ENCODE measurements at regions not wholly inside any gene's neighbourhood (a gene's known extent, or its start where the extent isn't known, plus 50 kb on each side); places are given as distances from the start of the nearest gene placed in this dataset.
"Not testable (repeated sequence)": the region's sequence is repeated elsewhere in the genome, so short reads cannot be mapped to it uniquely, and the experiment has no call there.

- H3K27me3 Mint-ChIP-seq = no peaks in the 10 kb centered on the region
- no peaks in the 10 kb centered on the region for H3K36me3 Mint-ChIP-seq
- H3K4me1 Mint-ChIP-seq = no peaks in the 10 kb centered on the region
- DNase-seq = no peak
- no peak overlapping the region for H3K27ac Mint-ChIP-seq
- no peak for ATAC-seq
- POLR2A ChIA-PET = no interaction called here
- no peak overlapping the region for H3K4me3 Mint-ChIP-seq
- peaks cover 10 to 46% (median 13%) of the 10 kb centered on the region in 9 donors for H3K9me3 Mint-ChIP-seq
Measured at GRCh38 chr11:121863126-121863525, 252.9 kb downstream of the BLID start.

DNA sequence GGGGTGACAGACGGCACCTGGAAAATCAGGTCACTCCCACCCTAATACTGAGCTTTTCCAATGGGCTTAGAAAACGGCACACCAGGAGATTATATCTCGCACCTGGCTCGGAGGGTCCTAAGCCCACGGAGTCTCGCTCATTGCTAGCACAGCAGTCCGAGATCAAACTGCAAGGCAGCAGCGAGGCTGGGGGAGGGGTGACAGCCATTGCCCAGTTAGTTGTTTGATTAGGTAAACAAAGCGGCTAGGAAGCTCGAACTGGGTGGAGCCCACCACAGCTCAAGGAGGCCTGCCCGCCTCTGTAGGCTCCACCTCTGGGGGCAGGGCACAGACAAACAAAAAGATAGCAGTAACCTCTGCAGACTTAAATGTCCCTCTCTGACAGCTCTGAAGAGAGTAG lies 260.9 kb downstream of the BLID start:
- H3K4me3 Mint-ChIP-seq, ATAC-seq, DNase-seq, H3K4me1 Mint-ChIP-seq, POLR2A ChIA-PET, H3K27me3 Mint-ChIP-seq, H3K27ac Mint-ChIP-seq: not testable (repeated sequence)
- peaks cover 0 to 12% (median 0%) of the 10 kb centered on the region in 3 donors for H3K36me3 Mint-ChIP-seq
- peaks cover 5 to 58% (median 20%) of the 10 kb centered on the region in 9 donors for H3K9me3 Mint-ChIP-seq

GRCh38 chr11:121844016-121844415 lies 272.0 kb downstream of the BLID start:
- ATAC-seq = no peak
- H3K9me3 Mint-ChIP-seq = peaks cover 4 to 41% (median 10%) of the 10 kb centered on the region in 9 donors

GRCh38 chr11:121842192-121842585 lies 273.8 kb downstream of the BLID start:
- Mint-ChIP-seq H3K4me3 (no peak overlapping the region), H3K4me1 (peaks cover 0 to 2% (median 0%) of the 10 kb centered on the region in 4 donors), H3K27ac (no peak overlapping the region), H3K27me3 (peaks cover 0 to 6% (median 0%) of the 10 kb centered on the region in 5 donors), H3K36me3 (peaks cover 0 to 14% (median 0%) of the 10 kb centered on the region in 3 donors), H3K9me3 (peaks cover 4 to 53% (median 13%) of the 10 kb centered on the region in 9 donors)
- DNase-seq (no peak), ATAC-seq (no peak)
- POLR2A ChIA-PET = no interaction called here

More at GRCh38 chr11:121844016-121844415, 272.0 kb downstream of the BLID start:
- Mint-ChIP-seq H3K4me3 (no peak overlapping the region), H3K27me3 (peaks cover 0 to 6% (median 0%) of the 10 kb centered on the region in 5 donors), H3K4me1 (peaks cover 0 to 2% (median 0%) of the 10 kb centered on the region in 4 donors), H3K27ac (no peak overlapping the region), H3K36me3 (peaks cover 0 to 9% (median 0%) of the 10 kb centered on the region in 3 donors)
- DNase-seq = no peak
- POLR2A ChIA-PET = no interaction called here

- POLR2A ChIA-PET = no interaction called here
- Mint-ChIP-seq H3K36me3 (peaks cover 0 to 14% (median 0%) of the 10 kb centered on the region in 3 donors), H3K4me1 (peaks cover 0 to 2% (median 0%) of the 10 kb centered on the region in 4 donors), H3K4me3 (no peak overlapping the region), H3K9me3 (peaks cover 4 to 58% (median 14%) of the 10 kb centered on the region in 9 donors), H3K27ac (no peak overlapping the region), H3K27me3 (peaks cover 0 to 6% (median 0%) of the 10 kb centered on the region in 5 donors)
- ATAC-seq (no peak), DNase-seq (no peak)
Measured at GRCh38 chr11:121841487-121842191, 274.4 kb downstream of the BLID start.

DNA sequence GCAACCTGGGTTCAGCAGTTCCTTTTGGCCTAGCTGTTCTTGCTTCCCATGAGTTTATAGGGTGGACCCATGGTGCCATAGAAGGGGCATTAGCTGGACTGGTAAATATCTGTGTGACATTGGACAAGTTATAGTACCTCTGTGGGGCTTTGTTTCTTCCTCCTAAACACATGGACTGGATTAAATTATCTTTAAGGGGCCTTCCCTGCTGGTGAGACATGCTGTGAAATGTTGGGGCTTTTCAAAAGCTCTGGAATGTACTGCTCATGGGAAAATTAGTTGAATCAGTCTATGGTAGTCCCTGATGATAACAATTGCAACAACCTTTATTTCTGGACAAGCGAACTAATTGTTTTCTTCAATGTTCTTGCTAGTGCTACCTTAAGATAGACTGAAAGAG lies 276.2 kb downstream of the BLID start:
- H3K27me3 Mint-ChIP-seq = no peaks in the 10 kb centered on the region
- POLR2A ChIA-PET = no interaction called here
- ATAC-seq = no peak
- no peaks in the 10 kb centered on the region for H3K4me1 Mint-ChIP-seq
- H3K4me3 Mint-ChIP-seq = no peak overlapping the region
- H3K9me3 Mint-ChIP-seq = peaks cover 3 to 66% (median 19%) of the 10 kb centered on the region in 9 donors
- H3K36me3 Mint-ChIP-seq = peaks cover 0 to 14% (median 0%) of the 10 kb centered on the region in 3 donors
- DNase-seq = no peak
- H3K27ac Mint-ChIP-seq = no peak overlapping the region

DNA sequence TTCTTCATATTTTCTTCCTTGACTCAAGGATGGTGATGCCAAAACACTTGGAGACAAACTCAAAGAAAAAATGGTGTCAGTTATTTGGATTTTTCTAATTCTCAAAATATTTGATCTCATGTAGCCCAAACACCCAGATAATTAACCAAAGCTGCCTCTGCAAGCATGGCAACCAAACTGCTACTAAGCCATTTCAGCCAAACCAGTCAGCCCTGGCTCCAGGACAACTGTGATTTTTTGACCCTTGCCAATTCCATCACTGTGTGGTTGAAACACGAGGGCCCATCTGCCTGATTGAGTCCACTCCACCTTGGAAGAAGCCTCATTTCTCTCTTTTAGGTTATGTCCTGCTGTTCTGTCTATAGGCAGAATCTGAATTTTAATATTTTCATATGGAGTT lies 277.4 kb downstream of the BLID start:
- no peak overlapping the region for H3K4me3 Mint-ChIP-seq
- POLR2A ChIA-PET = no interaction called here
- peaks cover 0 to 26% (median 0%) of the 10 kb centered on the region in 3 donors for H3K36me3 Mint-ChIP-seq
- ATAC-seq = no peak
- no peak for DNase-seq
- H3K27ac Mint-ChIP-seq = no peak overlapping the region
- H3K27me3 Mint-ChIP-seq = peaks cover 0 to 5% (median 0%) of the 10 kb centered on the region in 5 donors
- H3K4me1 Mint-ChIP-seq = no peaks in the 10 kb centered on the region
- H3K9me3 Mint-ChIP-seq = peaks cover 5 to 71% (median 31%) of the 10 kb centered on the region in 9 donors

GRCh38 chr11:121833970-121834369 lies 282.0 kb downstream of the BLID start:
- Mint-ChIP-seq H3K4me1 (no peaks in the 10 kb centered on the region), H3K4me3 (no peak overlapping the region), H3K27ac (no peak overlapping the region), H3K9me3 (peaks cover 16 to 94% (median 45%) of the 10 kb centered on the region in 9 donors), H3K27me3 (peaks cover 0 to 12% (median 0%) of the 10 kb centered on the region in 5 donors), H3K36me3 (peaks cover 0 to 49% (median 2%) of the 10 kb centered on the region in 3 donors)
- POLR2A ChIA-PET = no interaction called here
- ATAC-seq (no peak), DNase-seq (no peak)

DNA sequence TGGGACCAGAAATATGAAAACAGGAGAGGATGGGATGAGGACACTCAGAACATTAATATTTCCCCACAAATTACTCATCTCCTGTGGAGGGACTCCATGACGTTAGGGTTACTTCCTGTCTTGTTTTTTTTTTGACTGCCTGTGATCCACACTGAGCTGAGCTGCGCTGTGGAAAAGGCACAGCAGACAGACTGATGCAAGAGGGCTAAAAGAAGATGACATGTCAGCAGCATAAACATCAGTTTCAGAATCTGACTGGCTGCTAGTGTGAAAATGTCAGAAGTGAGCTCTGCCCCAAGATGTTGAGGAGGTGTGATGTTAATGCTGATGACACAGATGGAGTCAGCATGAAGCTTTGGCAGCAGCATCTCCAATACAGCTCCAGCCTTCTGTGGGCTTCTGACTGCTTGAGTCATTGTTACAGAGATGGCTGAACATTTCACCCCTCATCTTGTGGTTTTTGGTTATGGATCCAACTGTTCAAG lies 286.8 kb downstream of the BLID start:
- POLR2A ChIA-PET = no interaction called here
- Mint-ChIP-seq H3K4me1 (no peaks in the 10 kb centered on the region), H3K9me3 (peaks cover 17 to 66% (median 30%) of the 10 kb centered on the region in 9 donors), H3K36me3 (peaks cover 0 to 38% (median 2%) of the 10 kb centered on the region in 3 donors), H3K27me3 (peaks cover 0 to 12% (median 0%) of the 10 kb centered on the region in 5 donors), H3K27ac (no peak overlapping the region), H3K4me3 (no peak overlapping the region)
- ATAC-seq = no peak
- DNase-seq = no peak

- DNase-seq (no peak), ATAC-seq (no peak)
- POLR2A ChIA-PET = no interaction called here
- peaks cover 0 to 11% (median 2%) of the 10 kb centered on the region in 5 donors for H3K27me3 Mint-ChIP-seq
- no peak overlapping the region for H3K4me3 Mint-ChIP-seq
- H3K4me1 Mint-ChIP-seq = no peaks in the 10 kb centered on the region
- H3K36me3 Mint-ChIP-seq = peaks cover 0 to 32% (median 5%) of the 10 kb centered on the region in 3 donors
- peaks cover 13 to 70% (median 26%) of the 10 kb centered on the region in 9 donors for H3K9me3 Mint-ChIP-seq
- no peak overlapping the region for H3K27ac Mint-ChIP-seq
Measured at GRCh38 chr11:121814962-121815361, 301.1 kb downstream of the BLID start.

- Mint-ChIP-seq H3K4me1 (no peaks in the 10 kb centered on the region), H3K27me3 (peaks cover 0 to 11% (median 2%) of the 10 kb centered on the region in 5 donors), H3K36me3 (peaks cover 0 to 32% (median 5%) of the 10 kb centered on the region in 3 donors), H3K9me3 (peaks cover 13 to 63% (median 26%) of the 10 kb centered on the region in 9 donors), H3K27ac (no peak overlapping the region), H3K4me3 (no peak overlapping the region)
- POLR2A ChIA-PET = no interaction called here
- DNase-seq (no peak), ATAC-seq (no peak)
Measured at GRCh38 chr11:121814296-121814695, 301.7 kb downstream of the BLID start.

GRCh38 chr11:121810291-121810690 lies 305.7 kb downstream of the BLID start:
- Mint-ChIP-seq H3K4me1 (no peaks in the 10 kb centered on the region), H3K4me3 (no peak overlapping the region), H3K27ac (no peak overlapping the region), H3K9me3 (peaks cover 0 to 39% (median 25%) of the 10 kb centered on the region in 9 donors), H3K27me3 (peaks cover 0 to 22% (median 0%) of the 10 kb centered on the region in 5 donors), H3K36me3 (peaks cover 0 to 28% (median 5%) of the 10 kb centered on the region in 3 donors)
- no peak for ATAC-seq
- POLR2A ChIA-PET = no interaction called here
- no peak for DNase-seq

GRCh38 chr11:121808096-121808495 lies 307.9 kb downstream of the BLID start:
- no peak overlapping the region for H3K4me3 Mint-ChIP-seq
- ATAC-seq (no peak), DNase-seq (no peak)
- peaks cover 0 to 16% (median 0%) of the 10 kb centered on the region in 5 donors for H3K27me3 Mint-ChIP-seq
- POLR2A ChIA-PET = no interaction called here
- no peaks in the 10 kb centered on the region for H3K4me1 Mint-ChIP-seq
- H3K27ac Mint-ChIP-seq = no peak overlapping the region
- H3K9me3 Mint-ChIP-seq = peaks cover 0 to 34% (median 19%) of the 10 kb centered on the region in 9 donors
- H3K36me3 Mint-ChIP-seq = peaks cover 0 to 19% (median 5%) of the 10 kb centered on the region in 3 donors

Data from naive thymus-derived CD8-positive, alpha-beta T cell (primary cell).